ENCODE measurements at regions not wholly inside any gene's neighbourhood (a gene's known extent, or its start where the extent isn't known, plus 50 kb on each side); places are given as distances from the start of the nearest gene placed in this dataset.

GRCh38 chr6:14202947-14203346 lies 85.4 kb downstream of the CD83 start:
- no peak for TF ChIP-seq POLR2AphosphoS5 (IDR thresholded peaks at IDR 0.05; ENCODE audit: low read depth, low read length)
- TF ChIP-seq, protein P1, sequence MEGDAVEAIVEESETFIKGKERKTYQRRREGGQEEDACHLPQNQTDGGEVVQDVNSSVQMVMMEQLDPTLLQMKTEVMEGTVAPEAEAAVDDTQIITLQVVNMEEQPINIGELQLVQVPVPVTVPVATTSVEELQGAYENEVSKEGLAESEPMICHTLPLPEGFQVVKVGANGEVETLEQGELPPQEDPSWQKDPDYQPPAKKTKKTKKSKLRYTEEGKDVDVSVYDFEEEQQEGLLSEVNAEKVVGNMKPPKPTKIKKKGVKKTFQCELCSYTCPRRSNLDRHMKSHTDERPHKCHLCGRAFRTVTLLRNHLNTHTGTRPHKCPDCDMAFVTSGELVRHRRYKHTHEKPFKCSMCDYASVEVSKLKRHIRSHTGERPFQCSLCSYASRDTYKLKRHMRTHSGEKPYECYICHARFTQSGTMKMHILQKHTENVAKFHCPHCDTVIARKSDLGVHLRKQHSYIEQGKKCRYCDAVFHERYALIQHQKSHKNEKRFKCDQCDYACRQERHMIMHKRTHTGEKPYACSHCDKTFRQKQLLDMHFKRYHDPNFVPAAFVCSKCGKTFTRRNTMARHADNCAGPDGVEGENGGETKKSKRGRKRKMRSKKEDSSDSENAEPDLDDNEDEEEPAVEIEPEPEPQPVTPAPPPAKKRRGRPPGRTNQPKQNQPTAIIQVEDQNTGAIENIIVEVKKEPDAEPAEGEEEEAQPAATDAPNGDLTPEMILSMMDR (IDR thresholded peaks at IDR 0.05): no peak
- TF ChIP-seq SIN3A (IDR thresholded peaks at IDR 0.05; ENCODE audit: borderline replicate concordance, insufficient read depth, low read depth, low read length): no peak
- no peak for TF ChIP-seq REST (IDR thresholded peaks at IDR 0.05; ENCODE audit: insufficient read depth in 1 of 2, low read depth in 2 of 2, low read length in 1 of 2)
- no peak for TF ChIP-seq TCF7L2 (IDR thresholded peaks at IDR 0.05; ENCODE audit: low read depth, low read length)
